ENCODE measurements at regions not wholly inside any gene's neighbourhood (a gene's known extent, or its start where the extent isn't known, plus 50 kb on each side); places are given as distances from the start of the nearest gene placed in this dataset.
A peak's percentile ranks its signal among the peaks of the same experiment; 100 is the strongest.

- H3K27me3 ChIP-seq (ENCODE audit: control insufficient read depth in 1 of 2, insufficient read depth in 2 of 2, low read length in 2 of 2) = no peaks in the 10 kb centered on the region
- H3K4me3 ChIP-seq (replicated peaks in 1 of 3; ENCODE audit: insufficient read depth in 1 of 3, low read depth in 2 of 3, low read length in 3 of 3) = no peak overlapping the region
- CTCF ChIA-PET (ENCODE audit: low intra/inter-chr PET ratio, low total read pairs) = no interaction called here
- ATAC-seq (no peak), DNase-seq (ENCODE audit: low spot score) (no peak), FAIRE-seq (no peak)
- BruUV-seq (replicated peaks) = no TSS peak
- H4K20me1 ChIP-seq (ENCODE audit: insufficient read depth, low read length) = no peaks in the 10 kb centered on the region
- no peaks in the 10 kb centered on the region for H3K79me2 ChIP-seq (ENCODE audit: insufficient read depth, low read length)
- no peak for TF ChIP-seq HCFC1 (IDR thresholded peaks at IDR 0.05; ENCODE audit: low read depth, low read length)
- no peak for TF ChIP-seq CREB3 (CRISPR knock-in tag; IDR thresholded peaks at IDR 0.05)
- no peak for TF ChIP-seq DRAP1 (CRISPR knock-in tag; IDR thresholded peaks at IDR 0.05)
- TF ChIP-seq ZNF296 (CRISPR knock-in tag; conservative IDR thresholded peaks at IDR 0.05) = no peak
- TF ChIP-seq HINFP (CRISPR knock-in tag; IDR thresholded peaks at IDR 0.05; ENCODE audit: low read depth) = no peak
- H3K4me1 ChIP-seq (ENCODE audit: insufficient read depth, low read length) = no peaks in the 10 kb centered on the region
- H3K9ac ChIP-seq (ENCODE audit: insufficient read depth, low read depth, low read length) = no peak overlapping the region
- no peak overlapping the region for H3K27ac ChIP-seq (ENCODE audit: extremely low read length, insufficient read depth, low read length)
- no peaks in the 10 kb centered on the region for H3K36me3 ChIP-seq (replicated peaks in 1 of 2; ENCODE audit: control insufficient read depth in 1 of 2, insufficient read depth in 2 of 2, low read length in 2 of 2)
- intact Hi-C loops (cut with micrococcal nuclease; ENCODE audit: unreplicated experiment) (no loop called here), in situ Hi-C loops (cut with HindIII; ENCODE audit: extremely low pct_ligation_motif_present, low pct_unique_long_range_greater_than_20kb) (no loop called here)
- no peak overlapping the region for H3K4me2 ChIP-seq (ENCODE audit: low read depth, low read length)
- POLR2A ChIA-PET = no interaction called here
- H3K9me3 ChIP-seq (ENCODE audit: low read length) = peaks cover 69% of the 10 kb centered on the region
- H2AFZ ChIP-seq (ENCODE audit: low read length) = no peak overlapping the region
- under 1% methylated on average over 3 of the region's 3 CpGs for WGBS (ENCODE audit: low lambda C conversion rate)
These were observed 237.3 kb downstream of the BMP2 start for GRCh38 chr20:7004801-7005200.

- in situ Hi-C loops (cut with HindIII; ENCODE audit: extremely low pct_ligation_motif_present, low pct_unique_long_range_greater_than_20kb) (no loop called here), intact Hi-C loops (cut with micrococcal nuclease; ENCODE audit: unreplicated experiment) (no loop called here)
- Histone ChIP-seq H3K79me2 (ENCODE audit: insufficient read depth, low read length) (no peaks in the 10 kb centered on the region), H2AFZ (ENCODE audit: low read length) (no peak overlapping the region), H3K36me3 (replicated peaks in 1 of 2; ENCODE audit: control insufficient read depth in 1 of 2, insufficient read depth in 2 of 2, low read length in 2 of 2) (no peaks in the 10 kb centered on the region), H3K27me3 (ENCODE audit: control insufficient read depth in 1 of 2, insufficient read depth in 2 of 2, low read length in 2 of 2) (no peaks in the 10 kb centered on the region), H3K4me2 (ENCODE audit: low read depth, low read length) (no peak overlapping the region), H3K4me1 (ENCODE audit: insufficient read depth, low read length) (no peaks in the 10 kb centered on the region), H3K4me3 (replicated peaks in 1 of 3; ENCODE audit: insufficient read depth in 1 of 3, low read depth in 2 of 3, low read length in 3 of 3) (no peak overlapping the region), H3K27ac (ENCODE audit: extremely low read length, insufficient read depth, low read length) (no peak overlapping the region), H3K9me3 (ENCODE audit: low read length) (peaks cover 82% of the 10 kb centered on the region), H3K9ac (ENCODE audit: insufficient read depth, low read depth, low read length) (no peak overlapping the region), H4K20me1 (ENCODE audit: insufficient read depth, low read length) (no peaks in the 10 kb centered on the region)
- FAIRE-seq = no peak
- no TSS peak for BruUV-seq (replicated peaks)
- CTCF ChIA-PET (ENCODE audit: low intra/inter-chr PET ratio, low total read pairs) = no interaction called here
- TF ChIP-seq KDM2A (CRISPR knock-in tag; IDR thresholded peaks at IDR 0.05; ENCODE audit: borderline replicate concordance, low read depth) = no peak
- no peak for TF ChIP-seq ADNP (CRISPR knock-in tag; IDR thresholded peaks at IDR 0.05)
- no peak for TF ChIP-seq U2AF2 (IDR thresholded peaks at IDR 0.05; ENCODE audit: low read depth, low read length)
- TF ChIP-seq ZNF564 (CRISPR knock-in tag; IDR thresholded peaks at IDR 0.05) = no peak
- TF ChIP-seq LCORL (IDR thresholded peaks at IDR 0.05) = no peak
- TF ChIP-seq LCORL (CRISPR knock-in tag; IDR thresholded peaks at IDR 0.05) = no peak
- TF ChIP-seq POLR2A (IDR thresholded peaks at IDR 0.05; ENCODE audit: insufficient read depth in 1 of 2, low read depth in 2 of 2, low read length in 2 of 2) = no peak
- TF ChIP-seq HNF1A (IDR thresholded peaks at IDR 0.05; ENCODE audit: low read depth) = no peak
- no peak for TF ChIP-seq HNF1A (CRISPR knock-in tag; IDR thresholded peaks at IDR 0.05; ENCODE audit: borderline replicate concordance)
- TF ChIP-seq CEBPB (IDR thresholded peaks at IDR 0.05; ENCODE audit: borderline replicate concordance, low read depth, low read length) = peak; percentile 64; the same call in 1 of the 2 replicates
- under 1% methylated on average over 5 of the region's 5 CpGs for WGBS (ENCODE audit: low lambda C conversion rate)
- no peak for DNase-seq (ENCODE audit: low spot score)
- no peak for ATAC-seq
- POLR2A ChIA-PET = no interaction called here
These were observed 243.0 kb downstream of the BMP2 start for GRCh38 chr20:7010527-7010926.
